ENCODE measurements at regions not wholly inside any gene's neighbourhood (a gene's known extent, or its start where the extent isn't known, plus 50 kb on each side); places are given as distances from the start of the nearest gene placed in this dataset.

DNA sequence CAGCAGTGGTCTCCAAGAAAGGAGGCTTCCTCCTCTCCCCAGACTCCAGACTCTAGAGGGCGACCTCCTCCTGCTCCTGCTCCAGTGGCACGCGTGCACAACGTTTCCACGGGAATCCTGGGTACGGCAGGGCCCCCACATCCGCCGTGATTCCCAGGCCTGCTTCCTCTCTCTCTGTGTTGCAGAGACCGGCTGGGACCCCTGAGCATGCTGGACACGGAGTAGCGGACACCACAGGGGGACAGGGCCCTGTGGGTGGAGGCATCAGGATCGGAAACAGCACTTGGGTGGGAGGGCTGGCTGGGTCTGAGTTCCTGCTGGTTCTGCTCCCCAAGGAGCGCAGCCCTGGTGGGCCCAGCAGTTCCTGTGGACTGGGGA is 75.9 kb upstream of the SLC35G4 start:
- no peak for DNase-seq (ENCODE audit: low read depth)
- TF ChIP-seq, protein P1, sequence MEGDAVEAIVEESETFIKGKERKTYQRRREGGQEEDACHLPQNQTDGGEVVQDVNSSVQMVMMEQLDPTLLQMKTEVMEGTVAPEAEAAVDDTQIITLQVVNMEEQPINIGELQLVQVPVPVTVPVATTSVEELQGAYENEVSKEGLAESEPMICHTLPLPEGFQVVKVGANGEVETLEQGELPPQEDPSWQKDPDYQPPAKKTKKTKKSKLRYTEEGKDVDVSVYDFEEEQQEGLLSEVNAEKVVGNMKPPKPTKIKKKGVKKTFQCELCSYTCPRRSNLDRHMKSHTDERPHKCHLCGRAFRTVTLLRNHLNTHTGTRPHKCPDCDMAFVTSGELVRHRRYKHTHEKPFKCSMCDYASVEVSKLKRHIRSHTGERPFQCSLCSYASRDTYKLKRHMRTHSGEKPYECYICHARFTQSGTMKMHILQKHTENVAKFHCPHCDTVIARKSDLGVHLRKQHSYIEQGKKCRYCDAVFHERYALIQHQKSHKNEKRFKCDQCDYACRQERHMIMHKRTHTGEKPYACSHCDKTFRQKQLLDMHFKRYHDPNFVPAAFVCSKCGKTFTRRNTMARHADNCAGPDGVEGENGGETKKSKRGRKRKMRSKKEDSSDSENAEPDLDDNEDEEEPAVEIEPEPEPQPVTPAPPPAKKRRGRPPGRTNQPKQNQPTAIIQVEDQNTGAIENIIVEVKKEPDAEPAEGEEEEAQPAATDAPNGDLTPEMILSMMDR (conservative IDR thresholded peaks at IDR 0.05; ENCODE audit: low read depth, low read length): no peak
- H3K4me3 ChIP-seq (ENCODE audit: low read depth, low read length): no peak overlapping the region

DNA sequence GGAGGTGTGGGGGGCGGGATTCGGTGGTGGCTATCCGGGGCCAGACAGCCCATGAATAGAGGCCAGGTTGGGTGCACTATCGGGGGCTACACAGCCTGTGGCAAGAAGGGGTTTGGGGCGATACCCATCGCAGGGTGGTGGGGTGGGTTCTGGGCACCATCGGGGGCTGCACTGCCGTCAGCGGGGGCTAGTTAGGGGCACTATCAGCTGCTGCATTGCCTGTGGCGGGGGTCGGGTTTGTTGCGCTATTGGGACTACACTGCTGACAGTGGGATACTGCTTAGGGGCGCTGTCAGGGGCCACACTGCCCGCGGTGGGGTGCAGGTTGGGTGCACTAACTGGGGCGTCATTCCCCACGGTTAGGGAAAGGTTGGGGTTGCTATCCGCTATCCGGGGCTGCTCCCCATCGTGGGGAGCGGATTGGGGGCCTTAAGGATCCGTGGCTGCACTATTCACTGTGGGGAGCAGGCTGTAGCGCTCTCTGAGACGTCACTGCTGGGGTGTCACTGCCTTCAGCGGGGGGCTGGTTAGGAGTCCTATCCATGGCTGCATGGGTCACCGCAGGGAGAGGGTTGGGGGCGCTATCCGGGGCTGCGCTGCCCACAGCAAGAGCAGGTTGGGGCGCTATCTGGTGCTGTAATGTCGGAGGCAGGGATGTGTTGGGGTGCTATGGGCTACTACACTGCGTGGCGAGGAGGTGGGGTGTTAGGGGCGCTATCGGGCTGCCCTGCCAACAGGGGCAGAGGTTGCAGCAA is 76.5 kb upstream of the SLC35G4 start:
- H3K4me3 ChIP-seq (ENCODE audit: low read depth, low read length): no peak overlapping the region
- TF ChIP-seq, protein P1 (conservative IDR thresholded peaks at IDR 0.05; ENCODE audit: low read depth, low read length): no peak
- no peak for DNase-seq (ENCODE audit: low read depth)

DNA sequence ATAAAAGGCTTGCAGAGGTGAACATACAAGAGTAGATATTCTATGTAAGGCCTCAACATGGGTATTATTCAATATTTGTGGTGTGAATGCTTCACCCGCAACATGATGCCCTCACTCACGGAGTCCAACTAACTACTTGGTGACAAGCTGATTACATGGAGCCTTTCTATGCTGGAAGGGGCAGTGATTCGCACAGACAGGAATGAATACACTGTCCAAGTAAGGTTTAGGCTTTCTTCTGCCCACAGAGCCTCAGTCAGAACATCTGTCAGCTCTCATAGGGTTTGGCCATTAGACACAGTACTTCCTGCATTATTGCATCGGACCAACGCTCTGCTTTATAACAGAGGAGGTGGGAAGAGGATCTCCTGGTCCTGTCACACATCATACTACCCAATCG is 80.3 kb upstream of the SLC35G4 start:
- TF ChIP-seq, protein P1 (conservative IDR thresholded peaks at IDR 0.05; ENCODE audit: low read depth, low read length): no peak
- H3K4me3 ChIP-seq (ENCODE audit: low read depth, low read length): no peak overlapping the region
- DNase-seq (ENCODE audit: low read depth): no peak

DNA sequence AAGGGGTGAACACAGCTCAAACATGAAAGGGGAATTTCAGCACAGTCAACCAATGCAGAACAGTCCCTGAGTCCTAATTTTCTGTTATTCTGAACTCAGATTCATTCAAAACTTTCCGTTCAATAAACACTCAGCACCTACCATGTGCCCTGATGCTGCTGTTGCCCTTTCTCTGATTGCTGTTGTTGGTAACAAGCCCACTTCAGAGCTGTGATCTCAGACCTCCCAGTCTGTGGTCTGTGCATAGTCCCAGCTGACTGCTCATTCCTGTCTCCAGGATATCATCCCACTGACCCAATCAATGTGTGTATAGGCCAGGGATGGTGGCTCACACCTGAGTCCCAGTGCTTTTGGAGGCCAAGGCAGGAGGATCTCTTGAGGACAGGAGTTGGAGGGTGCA is 82.7 kb upstream of the SLC35G4 start:
- TF ChIP-seq, protein P1 (conservative IDR thresholded peaks at IDR 0.05; ENCODE audit: low read depth, low read length): no peak
- H3K4me3 ChIP-seq (ENCODE audit: low read depth, low read length): no peak overlapping the region
- DNase-seq (ENCODE audit: low read depth): no peak

DNA sequence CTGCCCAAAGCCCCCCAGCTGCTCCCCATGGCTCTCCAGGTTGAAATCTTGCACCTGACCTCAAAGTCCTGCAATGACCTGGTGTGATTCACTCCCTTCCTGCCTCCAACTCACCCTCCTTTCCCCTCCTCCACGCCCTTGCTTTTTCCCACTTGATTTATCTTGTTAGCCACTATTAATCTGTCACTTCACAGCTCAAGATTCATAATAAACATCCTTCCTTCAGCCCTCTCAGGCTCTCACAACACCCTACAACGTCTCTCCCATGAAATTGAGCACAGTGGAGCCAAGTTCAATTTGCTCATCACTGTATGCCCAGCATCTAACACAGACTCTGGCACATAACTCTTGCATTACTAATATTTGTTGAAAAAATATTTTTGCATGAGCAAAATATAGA is 85.6 kb upstream of the SLC35G4 start:
- TF ChIP-seq, protein P1 (conservative IDR thresholded peaks at IDR 0.05; ENCODE audit: low read depth, low read length): no peak

DNA sequence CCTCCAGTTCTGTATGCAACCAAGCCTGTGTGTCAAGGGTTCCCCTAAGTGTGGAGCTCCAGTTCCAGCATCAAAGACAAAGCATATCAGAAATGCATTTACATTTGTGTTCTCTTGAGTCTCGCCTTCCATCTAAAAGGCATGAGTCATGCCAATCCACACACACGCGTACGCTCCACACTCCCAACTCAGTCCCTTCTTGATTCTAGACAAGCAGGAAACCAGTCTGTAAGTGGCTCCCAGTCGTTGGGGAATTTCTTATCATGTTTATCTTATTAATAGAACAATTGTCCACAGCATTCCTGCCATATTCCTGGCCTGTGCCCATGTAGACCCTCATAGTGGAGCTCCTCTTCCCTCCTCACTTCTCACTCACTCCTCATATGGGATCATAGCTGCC is 86.4 kb upstream of the SLC35G4 start:
- no peak overlapping the region for H3K4me3 ChIP-seq (ENCODE audit: low read depth, low read length)
- TF ChIP-seq, protein P1 (conservative IDR thresholded peaks at IDR 0.05; ENCODE audit: low read depth, low read length): no peak
- no peak for DNase-seq (ENCODE audit: low read depth)

More for the DNA sequence above, 85.6 kb upstream of the SLC35G4 start:
- H3K4me3 ChIP-seq (ENCODE audit: low read depth, low read length): no peak overlapping the region
- no peak for DNase-seq (ENCODE audit: low read depth)

DNA sequence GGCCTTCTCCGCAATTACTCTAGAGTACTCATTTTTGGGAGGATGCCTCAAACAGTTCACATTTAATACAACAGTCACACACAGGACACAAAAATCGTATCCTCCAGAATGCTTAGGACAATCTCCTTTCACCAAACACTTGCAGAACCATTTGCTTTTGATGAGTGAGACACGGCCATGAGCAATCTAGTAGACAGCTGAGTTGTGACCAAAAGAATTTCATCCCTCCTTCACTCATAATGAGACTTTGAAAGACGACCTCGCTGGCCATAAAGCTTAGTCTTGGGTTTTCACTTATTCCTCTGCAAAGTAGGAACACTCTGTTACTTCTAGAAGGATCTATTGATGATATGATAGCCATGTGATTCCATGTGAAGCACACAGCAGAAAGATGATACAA is 87.5 kb upstream of the SLC35G4 start:
- no peak for DNase-seq (ENCODE audit: low read depth)
- TF ChIP-seq, protein P1 (conservative IDR thresholded peaks at IDR 0.05; ENCODE audit: low read depth, low read length): no peak

More for the DNA sequence above, 87.5 kb upstream of the SLC35G4 start:
- H3K4me3 ChIP-seq (ENCODE audit: low read depth, low read length): no peak overlapping the region

All from epithelial cell of proximal tubule (primary cell).